HepG2 (cell line): ENCODE measurements at regions not wholly inside any gene's neighbourhood (a gene's known extent, or its start where the extent isn't known, plus 50 kb on each side); places are given as distances from the start of the nearest gene placed in this dataset.

Experiments
- ATAC-seq: fragments of 200-7000 bp; cut with Tn5 transposase; 3 replicates; pipeline ENCODE4 v1.9.1; 2020; ENCODE audit warnings: mild to moderate bottlenecking, moderate library complexity
- BruUV-seq: library from RNA; stranded (reverse); fragments of 400-500 nt; replicated peaks from 2 replicates; lab custom pipeline; 2021; lab: Mats Ljungman, UMichigan
- CTCF ChIA-PET: fragments of 300-600 bp; formaldehyde crosslinking; extraction: SDS; loops from one replicate; lab custom pipeline; 2021; ENCODE audit warnings: low total read pairs, inconsistent platforms, low intra/inter-chr PET ratio; lab: Yijun Ruan, JAX
- POLR2A ChIA-PET: fragments of 350-600 bp; sonication (Branson Sonifier 250); formaldehyde crosslinking; loops from one replicate; lab custom pipeline; 2020; ENCODE audit warnings: antibody characterized with exemption, inconsistent platforms; lab: Yijun Ruan, JAX
- DNase-seq: peaks from one replicate; pipeline ENCODE4 v3.0.0-alpha.2; 2015; ENCODE audit warnings: low spot score
- FAIRE-seq: peaks from 3 replicates; lab custom pipeline; 2011; peaks lifted over from hg19 to GRCh38; lab: Jason Lieb, UNC
- H2AFZ ChIP-seq: one replicate; pipeline ENCODE4 v1.6.1; 2011; ENCODE audit warnings: low read length, inconsistent platforms
- H3K27ac ChIP-seq: fragments of 300-600 bp; 3 replicates; pipeline ENCODE4 v1.8.0; 2011; ENCODE audit warnings: mixed run types, mild to moderate bottlenecking, mixed read lengths, low read length, inconsistent platforms; ENCODE audit not compliant: insufficient read depth; ENCODE audit errors: extremely low read length
- H3K27me3 ChIP-seq, 2 experiments: fragments of 200-600 bp in 1 of 2; 2 replicates in 1 of 2; 3 replicates in 1 of 2; pipeline versions ENCODE4 v1.6.0 to v1.8.0; 2011; ENCODE audit warnings: low read length in 2 of 2, mild to moderate bottlenecking in 2 of 2, moderate library complexity in 2 of 2, inconsistent platforms in 1 of 2; ENCODE audit not compliant: insufficient read depth in 2 of 2, control insufficient read depth in 1 of 2
- H3K36me3 ChIP-seq, 2 experiments: fragments of 200-600 bp in 1 of 2; replicated peaks in 1 of 2; 2 replicates in 1 of 2; 3 replicates in 1 of 2; pipeline versions ENCODE4 v1.5.1 to v1.8.0; 2011; ENCODE audit warnings: low read length in 2 of 2, inconsistent platforms in 1 of 2; ENCODE audit not compliant: insufficient read depth in 2 of 2, control insufficient read depth in 1 of 2
- H3K4me1 ChIP-seq: 2 replicates; pipeline ENCODE4 v1.5.1; 2012; ENCODE audit warnings: low read length, inconsistent platforms; ENCODE audit not compliant: insufficient read depth
- H3K4me2 ChIP-seq: 2 replicates; pipeline ENCODE4 v1.6.0; 2011; ENCODE audit warnings: low read depth, low read length, inconsistent platforms
- H3K4me3 ChIP-seq, 3 experiments: fragments of 200-600 bp in 1 of 3; sonication (generic), shearing (Covaris generic) in 1 of 3; replicated peaks in 1 of 3; 2 replicates each; pipeline ENCODE4 v1.5.1; 2011 to 2016; ENCODE audit warnings: low read length in 3 of 3, inconsistent platforms in 2 of 3, low read depth in 2 of 3, mild to moderate bottlenecking in 2 of 3, control low read depth in 1 of 3, mixed read lengths in 1 of 3; ENCODE audit not compliant: insufficient read depth in 1 of 3
- H3K79me2 ChIP-seq: one replicate; pipeline ENCODE4 v1.6.1; 2011; ENCODE audit warnings: low read length, inconsistent platforms; ENCODE audit not compliant: insufficient read depth
- H3K9ac ChIP-seq: 2 replicates; pipeline ENCODE4 v1.6.0; 2011; ENCODE audit warnings: mild to moderate bottlenecking, low read depth, low read length, inconsistent platforms; ENCODE audit not compliant: insufficient read depth
- H3K9me3 ChIP-seq: 2 replicates; pipeline ENCODE4 v1.5.1; 2012; ENCODE audit warnings: mild to moderate bottlenecking, low read length
- H4K20me1 ChIP-seq: 2 replicates; pipeline ENCODE4 v1.6.0; 2011; ENCODE audit warnings: inconsistent platforms, mild to moderate bottlenecking, low read length, moderate library complexity; ENCODE audit not compliant: insufficient read depth
- BHLHE40 ChIP-seq: IDR thresholded peaks from 2 replicates; pipeline ENCODE4 v1.6.1; 2011; ENCODE audit warnings: low read length, improper control_type of control experiment
- CAMTA2 ChIP-seq: sonication (generic); formaldehyde crosslinking; IDR thresholded peaks from 2 replicates; pipeline ENCODE4 v1.4.0; 2020; ENCODE audit warnings: mild to moderate bottlenecking, missing genetic modification reagents, borderline replicate concordance
- CBX2 ChIP-seq, 2 experiments: fragments of 200-600 bp in 1 of 2; sonication (generic); formaldehyde crosslinking in 1 of 2; IDR thresholded peaks; 2 replicates each; pipeline versions ENCODE4 v1.7.0 to v1.8.1; 2018 to 2022; ENCODE audit warnings: low read depth in 2 of 2, low read length in 1 of 2, mild to moderate bottlenecking in 1 of 2, missing genetic modification reagents in 1 of 2
- IKZF5 ChIP-seq: IDR thresholded peaks from 2 replicates; pipeline ENCODE4 v1.6.1; 2018; ENCODE audit warnings: missing genetic modification reagents, mild to moderate bottlenecking, missing compliant biosample characterization
- NFE2L1 ChIP-seq: sonication (generic); formaldehyde crosslinking; IDR thresholded peaks from 2 replicates; pipeline ENCODE4 v1.4.0; 2020; ENCODE audit warnings: missing genetic modification reagents, mild to moderate bottlenecking, borderline replicate concordance
- NFYC ChIP-seq: IDR thresholded peaks from 2 replicates; pipeline ENCODE4 v1.6.1; 2016; ENCODE audit warnings: missing genetic modification reagents, missing compliant biosample characterization
- SMAD9 ChIP-seq: sonication (generic); formaldehyde crosslinking; IDR thresholded peaks from 2 replicates; pipeline ENCODE4 v1.5.1; 2020; ENCODE audit warnings: mild to moderate bottlenecking, missing genetic modification reagents
- ZNF598 ChIP-seq: sonication (generic); formaldehyde crosslinking; IDR thresholded peaks from 2 replicates; pipeline ENCODE4 v1.5.1; 2020; ENCODE audit warnings: mild to moderate bottlenecking, missing genetic modification reagents, borderline replicate concordance
- ZNF609 ChIP-seq: sonication (generic); formaldehyde crosslinking; IDR thresholded peaks from 2 replicates; pipeline ENCODE4 v1.4.0; 2020; ENCODE audit warnings: mild to moderate bottlenecking, missing genetic modification reagents, borderline replicate concordance
- ZNF710 ChIP-seq: sonication (generic); formaldehyde crosslinking; IDR thresholded peaks from 2 replicates; pipeline ENCODE4 v1.5.0; 2020; ENCODE audit warnings: mild to moderate bottlenecking, missing genetic modification reagents, borderline replicate concordance
- WGBS: methylation state at CpG from one replicate; pipeline ENCODE4 v1.1.6; 2017; ENCODE audit warnings: low lambda C conversion rate; 5-methylcytosine and 5-hydroxymethylcytosine counted together
- in situ Hi-C: cut with HindIII; loops from 2 replicates; pipeline ENCODE4 v1.10.0; 2017; ENCODE audit warnings: low pct_unique_long_range_greater_than_20kb; ENCODE audit not compliant: extremely low pct_ligation_motif_present
- intact Hi-C: fragments of 100-400 bp; cut with micrococcal nuclease; formaldehyde crosslinking; loops from one replicate; pipeline ENCODE4 v1.10.0; 2022; ENCODE audit not compliant: unreplicated experiment
- TF ChIP-seq, protein P1 (sequence below): sonication (generic); formaldehyde crosslinking; IDR thresholded peaks from 2 replicates; pipeline ENCODE4 v1.4.0; 2020; ENCODE audit warnings: missing genetic modification reagents

DNA sequence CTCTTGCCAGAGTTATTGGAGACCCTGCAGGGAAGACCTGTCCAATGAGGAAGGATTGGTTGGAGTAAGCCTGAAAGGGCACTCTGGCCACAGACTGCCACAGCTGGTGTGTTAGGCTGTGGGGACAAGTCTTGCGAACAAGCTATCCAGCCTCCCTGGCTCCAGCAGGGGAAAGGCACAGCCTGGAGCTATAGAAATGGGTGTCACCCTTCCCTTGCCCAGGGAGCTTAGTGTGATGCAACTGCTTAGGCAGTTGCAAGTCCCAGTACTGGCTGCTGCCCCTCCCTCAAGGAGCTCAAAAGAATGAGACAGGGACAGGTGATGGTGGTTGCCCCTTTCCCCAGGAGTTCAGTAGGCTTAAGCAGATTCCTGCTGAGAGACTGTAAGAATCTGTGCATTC, 165.7 kb upstream of the CT83 start (continued):
- no peak for TF ChIP-seq CAMTA2 (CRISPR knock-in tag)
- TF ChIP-seq, all 625 proteins: peak for 0

GRCh38 chrX:116618546-116618945, 155.8 kb upstream of the CT83 start:
- POLR2A ChIA-PET, result no interaction called here
- H2AFZ ChIP-seq, result no peak overlapping the region
- no peaks in the 10 kb centered on the region for H3K36me3 ChIP-seq
- 0% methylated on average over 1 of the region's 1 CpG for WGBS
- FAIRE-seq (no peak), ATAC-seq (no peak), DNase-seq (no peak)
- no peaks in the 10 kb centered on the region for H3K4me1 ChIP-seq
- CTCF ChIA-PET, result no interaction called here
- intact Hi-C loops (no loop called here), in situ Hi-C loops (no loop called here)
- H3K79me2 ChIP-seq, result no peaks in the 10 kb centered on the region
- H4K20me1 ChIP-seq, result no peaks in the 10 kb centered on the region
- no peak overlapping the region for H3K27ac ChIP-seq
- H3K9ac ChIP-seq, result no peak overlapping the region
- H3K9me3 ChIP-seq, result no peaks in the 10 kb centered on the region
- no peak overlapping the region for H3K4me2 ChIP-seq
- H3K27me3 ChIP-seq, result no peaks in the 10 kb centered on the region
- no peak overlapping the region for H3K4me3 ChIP-seq
- no TSS peak for BruUV-seq
- TF ChIP-seq ZNF609 (no peak), IKZF5 (CRISPR knock-in tag) (no peak), CBX2 (IDR thresholded peaks at IDR 0.05; ENCODE audit: low read depth, low read length) (no peak), CBX2 (CRISPR knock-in tag; IDR thresholded peaks at IDR 0.05; ENCODE audit: low read depth) (no peak), NFE2L1 (CRISPR knock-in tag) (no peak), ZNF598 (no peak), ZNF710 (CRISPR knock-in tag) (no peak), NFYC (CRISPR knock-in tag) (no peak), SMAD9 (no peak), BHLHE40 (no peak)
- TF ChIP-seq, protein P1, sequence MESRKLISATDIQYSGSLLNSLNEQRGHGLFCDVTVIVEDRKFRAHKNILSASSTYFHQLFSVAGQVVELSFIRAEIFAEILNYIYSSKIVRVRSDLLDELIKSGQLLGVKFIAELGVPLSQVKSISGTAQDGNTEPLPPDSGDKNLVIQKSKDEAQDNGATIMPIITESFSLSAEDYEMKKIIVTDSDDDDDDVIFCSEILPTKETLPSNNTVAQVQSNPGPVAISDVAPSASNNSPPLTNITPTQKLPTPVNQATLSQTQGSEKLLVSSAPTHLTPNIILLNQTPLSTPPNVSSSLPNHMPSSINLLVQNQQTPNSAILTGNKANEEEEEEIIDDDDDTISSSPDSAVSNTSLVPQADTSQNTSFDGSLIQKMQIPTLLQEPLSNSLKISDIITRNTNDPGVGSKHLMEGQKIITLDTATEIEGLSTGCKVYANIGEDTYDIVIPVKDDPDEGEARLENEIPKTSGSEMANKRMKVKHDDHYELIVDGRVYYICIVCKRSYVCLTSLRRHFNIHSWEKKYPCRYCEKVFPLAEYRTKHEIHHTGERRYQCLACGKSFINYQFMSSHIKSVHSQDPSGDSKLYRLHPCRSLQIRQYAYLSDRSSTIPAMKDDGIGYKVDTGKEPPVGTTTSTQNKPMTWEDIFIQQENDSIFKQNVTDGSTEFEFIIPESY (CRISPR knock-in tag), result no peak
